ENCODE measurements at regions not wholly inside any gene's neighbourhood (a gene's known extent, or its start where the extent isn't known, plus 50 kb on each side); places are given as distances from the start of the nearest gene placed in this dataset.

- TF ChIP-seq EZH2 (optimal IDR thresholded peaks at IDR 0.05; ENCODE audit: low read depth, low read length) (no peak), CTCF (IDR thresholded peaks at IDR 0.05; ENCODE audit: low read length) (no peak)
Observed at GRCh38 chr3:28053759-28054158, 187.7 kb upstream of the CMC1 start.
